ENCODE measurements at regions not wholly inside any gene's neighbourhood (a gene's known extent, or its start where the extent isn't known, plus 50 kb on each side); places are given as distances from the start of the nearest gene placed in this dataset.

- no peaks in the 10 kb centered on the region; the same call in 1 of the 2 replicates for H3F3A ChIP-seq (ENCODE audit: insufficient read depth, low read depth)
- TF ChIP-seq CTCF (conservative IDR thresholded peaks at IDR 0.05) (no peak), EZH2 (IDR thresholded peaks at IDR 0.05; ENCODE audit: low read depth) (no peak)
- no peaks in the 10 kb centered on the region for H3K27me3 ChIP-seq (ENCODE audit: insufficient read depth, low read depth)
- no peak overlapping the region for H2AFZ ChIP-seq
- H3K4me1 ChIP-seq (replicated peaks; ENCODE audit: insufficient read depth), result no peaks in the 10 kb centered on the region
- H3K9me3 ChIP-seq (ENCODE audit: insufficient read depth, low read depth), result no peaks in the 10 kb centered on the region
- POLR2A ChIA-PET (ENCODE audit: unreplicated experiment), result no interaction called here
- CTCF ChIA-PET, result no interaction called here
- H3K4me2 ChIP-seq, result no peak overlapping the region
- no peaks in the 10 kb centered on the region for H3K79me2 ChIP-seq (ENCODE audit: low read depth)
- BruUV-seq (replicated peaks), result no TSS peak
- no peak for DNase-seq
- H3K36me3 ChIP-seq (ENCODE audit: low read depth), result no peaks in the 10 kb centered on the region
- intact Hi-C loops (cut with micrococcal nuclease; ENCODE audit: unreplicated experiment), result no loop called here
- H3K9me2 ChIP-seq (ENCODE audit: insufficient read depth), result no peaks in the 10 kb centered on the region
- no peak overlapping the region for H3K27ac ChIP-seq
- no peak overlapping the region for H3K4me3 ChIP-seq
- H4K20me1 ChIP-seq (ENCODE audit: insufficient read depth), result no peaks in the 10 kb centered on the region
Measured at GRCh38 chr6:139494376-139494990, 120.0 kb upstream of the CITED2 start.

GRCh38 chr6:139490482-139490881 lies 116.0 kb upstream of the CITED2 start:
- H2AFZ ChIP-seq, result no peak overlapping the region
- ChIA-PET POLR2A (ENCODE audit: unreplicated experiment) (no interaction called here), CTCF (no interaction called here)
- intact Hi-C loops (cut with micrococcal nuclease; ENCODE audit: unreplicated experiment), result no loop called here
- H3K79me2 ChIP-seq (ENCODE audit: low read depth), result no peaks in the 10 kb centered on the region
- H3K4me1 ChIP-seq (replicated peaks; ENCODE audit: insufficient read depth), result no peaks in the 10 kb centered on the region
- BruUV-seq (replicated peaks), result no TSS peak
- no peak overlapping the region for H3K4me2 ChIP-seq
- TF ChIP-seq CTCF (conservative IDR thresholded peaks at IDR 0.05) (no peak), EZH2 (IDR thresholded peaks at IDR 0.05; ENCODE audit: low read depth) (no peak)
- H3K9me2 ChIP-seq (ENCODE audit: insufficient read depth), result no peaks in the 10 kb centered on the region
- H3F3A ChIP-seq (ENCODE audit: insufficient read depth, low read depth), result no peaks in the 10 kb centered on the region; the same call in 1 of the 2 replicates
- no peak overlapping the region for H3K4me3 ChIP-seq
- no peaks in the 10 kb centered on the region for H4K20me1 ChIP-seq (ENCODE audit: insufficient read depth)
- H3K27me3 ChIP-seq (ENCODE audit: insufficient read depth, low read depth), result no peaks in the 10 kb centered on the region
- no peak for DNase-seq
- H3K36me3 ChIP-seq (ENCODE audit: low read depth), result no peaks in the 10 kb centered on the region
- H3K27ac ChIP-seq, result no peak overlapping the region
- H3K9me3 ChIP-seq (ENCODE audit: insufficient read depth, low read depth), result no peaks in the 10 kb centered on the region

- no peaks in the 10 kb centered on the region for H4K20me1 ChIP-seq (ENCODE audit: insufficient read depth)
- no peaks in the 10 kb centered on the region for H3K27me3 ChIP-seq (ENCODE audit: insufficient read depth, low read depth)
- TF ChIP-seq CTCF (conservative IDR thresholded peaks at IDR 0.05) (no peak), EZH2 (IDR thresholded peaks at IDR 0.05; ENCODE audit: low read depth) (no peak)
- no peaks in the 10 kb centered on the region for H3K36me3 ChIP-seq (ENCODE audit: low read depth)
- H3K9me2 ChIP-seq (ENCODE audit: insufficient read depth), result no peaks in the 10 kb centered on the region
- no peak overlapping the region for H2AFZ ChIP-seq
- ChIA-PET POLR2A (ENCODE audit: unreplicated experiment) (no interaction called here), CTCF (no interaction called here)
- intact Hi-C loops (cut with micrococcal nuclease; ENCODE audit: unreplicated experiment), result no loop called here
- H3K4me2 ChIP-seq, result no peak overlapping the region
- no TSS peak for BruUV-seq (replicated peaks)
- no peak for DNase-seq
- H3K4me3 ChIP-seq, result no peak overlapping the region
- no peaks in the 10 kb centered on the region; the same call in 1 of the 2 replicates for H3F3A ChIP-seq (ENCODE audit: insufficient read depth, low read depth)
- H3K4me1 ChIP-seq (replicated peaks; ENCODE audit: insufficient read depth), result no peaks in the 10 kb centered on the region
- H3K9me3 ChIP-seq (ENCODE audit: insufficient read depth, low read depth), result no peaks in the 10 kb centered on the region
- no peaks in the 10 kb centered on the region for H3K79me2 ChIP-seq (ENCODE audit: low read depth)
- H3K27ac ChIP-seq, result no peak overlapping the region
Measured at GRCh38 chr6:139486476-139486799, 112.0 kb upstream of the CITED2 start.

All from PC-9 (cell line).